Activated CD8-positive, alpha-beta T cell treated with anti-CD3 and anti-CD28 coated beads for 36 hours (primary cell): ENCODE measurements at regions not wholly inside any gene's neighbourhood (a gene's known extent, or its start where the extent isn't known, plus 50 kb on each side); places are given as distances from the start of the nearest gene placed in this dataset.

Experiments used
- ATAC-seq: fragments of 200-7000 bp; cut with Tn5 transposase; one replicate; pipeline ENCODE4 v1.10.0; 2021; ENCODE audit warnings: mild to moderate bottlenecking, moderate library complexity
- CTCF ChIA-PET: fragments of 350-600 bp; sonication (Branson Sonifier 250); formaldehyde crosslinking; loops from one replicate; lab custom pipeline; 2021; ENCODE audit warnings: antibody characterized with exemption; lab: Charles Lee
- POLR2A ChIA-PET: fragments of 350-600 bp; sonication (Branson Sonifier 250); formaldehyde crosslinking; loops from one replicate; lab custom pipeline; 2021; ENCODE audit warnings: antibody characterized with exemption; lab: Charles Lee
- DNase-seq: peaks from one replicate; pipeline ENCODE4 v3.0.0-alpha.2; 2020
- H3K27ac Mint-ChIP-seq: one replicate; pipeline ENCODE4 v1.8.0; 2021; ENCODE audit warnings: mild to moderate bottlenecking, mixed read lengths
- H3K27me3 Mint-ChIP-seq: one replicate; pipeline ENCODE4 v1.8.0; 2021; ENCODE audit warnings: mixed read lengths
- H3K36me3 Mint-ChIP-seq: one replicate; pipeline ENCODE4 v1.8.0; 2021; ENCODE audit warnings: low read depth, mixed read lengths
- H3K4me1 Mint-ChIP-seq: one replicate; pipeline ENCODE4 v1.8.0; 2021; ENCODE audit warnings: low read depth, mixed read lengths
- H3K4me3 Mint-ChIP-seq: one replicate; pipeline ENCODE4 v1.8.0; 2021; ENCODE audit warnings: mild to moderate bottlenecking, moderate library complexity, mixed read lengths
- H3K9me3 Mint-ChIP-seq: one replicate; pipeline ENCODE4 v1.8.0; 2021; ENCODE audit warnings: mixed read lengths
- intact Hi-C: fragments of 100-400 bp; cut with micrococcal nuclease; formaldehyde crosslinking; loops from one replicate; pipeline ENCODE4 v1.10.0; 2022
- TF ChIP-seq, protein P1 (sequence below): fragments of 200-600 bp; IDR thresholded peaks from one replicate; pipeline ENCODE4 v1.8.0; 2022; ENCODE audit warnings: antibody characterized with exemption, mild to moderate bottlenecking

DNA sequence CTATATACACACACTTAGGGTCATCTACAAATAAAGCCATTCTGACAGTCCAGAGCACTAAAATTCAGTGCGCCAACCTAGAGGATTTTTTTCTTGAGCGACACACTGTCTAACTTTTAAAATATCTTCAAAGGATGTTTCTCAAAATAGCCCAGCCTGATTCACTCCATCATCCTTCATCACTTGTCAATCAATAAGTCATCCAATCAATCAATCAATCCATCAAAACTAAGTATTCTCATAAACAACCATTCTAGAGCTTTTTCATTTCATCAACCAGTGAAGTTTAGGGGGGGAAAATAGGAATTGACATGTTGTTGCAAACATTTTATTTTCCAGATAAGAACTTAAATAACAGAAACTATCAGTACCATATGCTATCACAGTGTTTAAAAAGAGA is 183.2 kb downstream of the HDGFL1 start:
- Mint-ChIP-seq H3K4me3 (no peak overlapping the region), H3K27me3 (no peaks in the 10 kb centered on the region), H3K27ac (no peak overlapping the region), H3K36me3 (no peaks in the 10 kb centered on the region), H3K4me1 (no peaks in the 10 kb centered on the region), H3K9me3 (no peaks in the 10 kb centered on the region)
- ATAC-seq (no peak), DNase-seq (no peak)
- TF ChIP-seq, protein P1, sequence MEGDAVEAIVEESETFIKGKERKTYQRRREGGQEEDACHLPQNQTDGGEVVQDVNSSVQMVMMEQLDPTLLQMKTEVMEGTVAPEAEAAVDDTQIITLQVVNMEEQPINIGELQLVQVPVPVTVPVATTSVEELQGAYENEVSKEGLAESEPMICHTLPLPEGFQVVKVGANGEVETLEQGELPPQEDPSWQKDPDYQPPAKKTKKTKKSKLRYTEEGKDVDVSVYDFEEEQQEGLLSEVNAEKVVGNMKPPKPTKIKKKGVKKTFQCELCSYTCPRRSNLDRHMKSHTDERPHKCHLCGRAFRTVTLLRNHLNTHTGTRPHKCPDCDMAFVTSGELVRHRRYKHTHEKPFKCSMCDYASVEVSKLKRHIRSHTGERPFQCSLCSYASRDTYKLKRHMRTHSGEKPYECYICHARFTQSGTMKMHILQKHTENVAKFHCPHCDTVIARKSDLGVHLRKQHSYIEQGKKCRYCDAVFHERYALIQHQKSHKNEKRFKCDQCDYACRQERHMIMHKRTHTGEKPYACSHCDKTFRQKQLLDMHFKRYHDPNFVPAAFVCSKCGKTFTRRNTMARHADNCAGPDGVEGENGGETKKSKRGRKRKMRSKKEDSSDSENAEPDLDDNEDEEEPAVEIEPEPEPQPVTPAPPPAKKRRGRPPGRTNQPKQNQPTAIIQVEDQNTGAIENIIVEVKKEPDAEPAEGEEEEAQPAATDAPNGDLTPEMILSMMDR, result no peak
- POLR2A ChIA-PET, result no interaction called here
- CTCF ChIA-PET, result no interaction called here
- intact Hi-C loops, result no loop called here

DNA sequence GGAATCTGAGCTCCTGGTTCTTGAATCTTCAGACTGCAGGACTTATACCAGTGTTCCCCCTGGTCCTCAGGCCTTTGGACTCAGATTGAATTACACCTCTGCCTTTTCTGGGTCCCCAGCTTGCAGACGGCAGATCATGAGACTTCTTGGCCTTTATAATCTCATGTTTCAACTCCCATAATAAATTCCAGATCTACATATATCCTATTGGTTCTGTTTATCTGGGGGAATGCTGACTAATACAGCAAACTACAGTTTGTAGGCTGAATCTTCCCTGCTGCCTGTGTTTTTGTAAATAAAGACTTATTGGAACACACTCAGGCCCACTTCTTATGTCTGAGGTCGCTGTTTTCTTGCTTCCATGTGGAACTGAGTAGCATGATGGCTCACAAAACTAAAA is 184.7 kb downstream of the HDGFL1 start:
- TF ChIP-seq, protein P1, result no peak
- Mint-ChIP-seq H3K4me3 (no peak overlapping the region), H3K27me3 (no peaks in the 10 kb centered on the region), H3K9me3 (no peaks in the 10 kb centered on the region), H3K27ac (no peak overlapping the region), H3K36me3 (no peaks in the 10 kb centered on the region), H3K4me1 (no peaks in the 10 kb centered on the region)
- ATAC-seq, result no peak
- DNase-seq, result no peak
- POLR2A ChIA-PET, result no interaction called here
- CTCF ChIA-PET, result no interaction called here
- intact Hi-C loops, result no loop called here

DNA sequence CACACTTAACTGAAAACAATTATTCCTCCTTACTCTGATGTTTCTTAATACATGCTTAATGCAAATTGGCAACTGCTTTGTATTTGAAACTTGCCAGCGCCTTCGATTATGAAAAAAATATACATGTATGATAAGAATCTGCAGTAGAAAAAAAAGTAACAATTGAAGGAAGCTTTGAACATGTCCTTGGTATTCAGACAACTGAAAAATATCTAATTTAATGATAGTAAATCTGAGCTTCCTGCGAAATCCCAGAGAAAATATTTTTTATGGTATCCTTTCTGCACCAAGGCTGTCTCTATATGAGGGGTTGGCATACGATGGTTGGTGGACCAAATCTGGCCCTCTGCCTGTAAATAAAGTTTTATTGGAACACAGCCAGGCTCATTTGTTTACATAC is 186.2 kb downstream of the HDGFL1 start:
- Mint-ChIP-seq H3K4me3 (no peak overlapping the region), H3K27me3 (no peaks in the 10 kb centered on the region), H3K4me1 (no peaks in the 10 kb centered on the region), H3K9me3 (no peaks in the 10 kb centered on the region), H3K27ac (no peak overlapping the region), H3K36me3 (no peaks in the 10 kb centered on the region)
- ATAC-seq (no peak), DNase-seq (no peak)
- intact Hi-C loops, result no loop called here
- ChIA-PET POLR2A (no interaction called here), CTCF (no interaction called here)
- TF ChIP-seq, protein P1, result no peak

DNA sequence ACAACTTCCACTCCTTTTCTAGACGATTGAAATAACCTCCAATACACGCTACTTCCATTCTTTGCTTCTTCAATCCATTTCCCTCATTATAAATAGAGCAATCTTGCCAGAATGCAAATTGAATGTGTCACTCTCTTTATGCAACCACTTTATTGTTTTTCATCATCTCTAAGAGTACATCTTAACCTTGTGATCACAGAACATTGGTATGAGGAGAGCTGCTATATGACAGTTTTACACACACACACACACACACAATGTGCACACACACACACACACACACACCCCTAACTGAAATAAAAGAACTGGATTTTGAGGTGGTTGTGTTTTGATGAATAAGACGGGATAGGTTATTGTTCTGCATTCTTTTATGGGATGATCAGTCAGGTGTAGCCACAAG is 187.0 kb downstream of the HDGFL1 start:
- no peak overlapping the region for H3K27ac Mint-ChIP-seq
- H3K36me3 Mint-ChIP-seq, result no peaks in the 10 kb centered on the region
- ATAC-seq, result no peak
- no peak for DNase-seq
- POLR2A ChIA-PET, result no interaction called here
- no peaks in the 10 kb centered on the region for H3K27me3 Mint-ChIP-seq
- no peak overlapping the region for H3K4me3 Mint-ChIP-seq
- H3K4me1 Mint-ChIP-seq, result no peaks in the 10 kb centered on the region
- no peaks in the 10 kb centered on the region for H3K9me3 Mint-ChIP-seq
- TF ChIP-seq, protein P1, result no peak
- CTCF ChIA-PET, result no interaction called here
- intact Hi-C loops, result no loop called here

DNA sequence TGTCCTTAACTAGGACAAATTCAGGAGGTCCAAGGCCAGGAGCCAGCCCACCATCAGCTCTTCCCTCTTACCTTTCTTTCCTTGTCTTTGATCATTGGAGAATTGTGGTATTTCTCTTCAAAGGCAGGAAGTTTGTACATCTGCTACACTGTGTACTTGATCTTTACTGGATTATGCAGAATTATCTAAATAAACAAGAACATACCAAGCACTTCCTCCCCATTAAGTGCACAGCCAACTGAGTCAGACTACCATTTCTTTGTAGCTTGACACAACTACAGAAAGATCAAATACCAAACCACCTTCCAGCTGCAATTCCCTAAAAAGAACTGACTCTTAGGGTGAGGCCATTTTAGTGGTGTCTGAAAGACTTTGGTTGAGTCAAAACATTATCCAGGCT is 195.1 kb downstream of the HDGFL1 start:
- H3K4me3 Mint-ChIP-seq, result no peak overlapping the region
- H3K4me1 Mint-ChIP-seq, result no peaks in the 10 kb centered on the region
- ChIA-PET POLR2A (no interaction called here), CTCF (no interaction called here)
- TF ChIP-seq, protein P1, result no peak
- H3K9me3 Mint-ChIP-seq, result no peaks in the 10 kb centered on the region
- intact Hi-C loops, result no loop called here
- no peak for ATAC-seq
- no peak for DNase-seq
- H3K36me3 Mint-ChIP-seq, result no peaks in the 10 kb centered on the region
- no peak overlapping the region for H3K27ac Mint-ChIP-seq
- H3K27me3 Mint-ChIP-seq, result no peaks in the 10 kb centered on the region
